Mesothelial cell of epicardium (in vitro differentiated cells): ENCODE measurements at regions not wholly inside any gene's neighbourhood (a gene's known extent, or its start where the extent isn't known, plus 50 kb on each side); places are given as distances from the start of the nearest gene placed in this dataset.

Experiments used
- DNase-seq, 2 experiments: peaks; one replicate each; pipeline ENCODE4 v3.0.0; 2021; ENCODE audit warnings: low spot score in 2 of 2; ENCODE audit not compliant: unreplicated experiment in 2 of 2
- H3K27ac Mint-ChIP-seq: 2 replicates; pipeline ENCODE4 v1.8.0; 2021; ENCODE audit warnings: mixed read lengths
- H3K27me3 Mint-ChIP-seq: 2 replicates; pipeline ENCODE4 v1.8.0; 2021; ENCODE audit warnings: low read depth, mixed read lengths
- H3K36me3 Mint-ChIP-seq: 2 replicates; pipeline ENCODE4 v1.8.0; 2021; ENCODE audit warnings: mixed read lengths
- H3K4me1 Mint-ChIP-seq: 2 replicates; pipeline ENCODE4 v1.8.0; 2021; ENCODE audit warnings: mixed read lengths
- H3K4me3 Mint-ChIP-seq: 2 replicates; pipeline ENCODE4 v1.8.0; 2021; ENCODE audit warnings: mild to moderate bottlenecking, moderate library complexity, mixed read lengths
- H3K9me3 Mint-ChIP-seq: 2 replicates; pipeline ENCODE4 v1.8.0; 2021; ENCODE audit warnings: mixed read lengths
- TF ChIP-seq, protein P1 (sequence below): fragments of 200-600 bp; sonication (generic); IDR thresholded peaks from one replicate; pipeline ENCODE4 v1.5.0; 2021; ENCODE audit warnings: antibody characterized with exemption; ENCODE audit not compliant: unreplicated experiment

DNA sequence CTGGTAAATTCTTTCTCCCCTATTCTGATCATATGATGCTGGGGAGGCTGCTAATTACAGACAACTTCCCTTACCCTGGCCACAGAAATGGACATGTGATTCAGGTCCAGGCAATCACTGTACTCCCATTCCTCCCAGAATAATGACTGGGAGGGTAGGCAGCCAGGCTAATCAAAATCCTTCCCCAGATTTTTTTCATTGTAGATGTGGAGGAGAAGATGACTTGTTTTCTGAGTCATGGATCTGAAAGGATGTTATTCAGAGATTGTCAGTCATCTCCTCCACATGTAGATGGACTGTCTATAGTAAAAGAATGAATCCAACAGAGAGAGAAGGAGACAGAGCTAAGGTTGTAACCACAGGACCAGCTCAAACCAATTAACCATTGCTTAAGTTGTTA is 123.9 kb upstream of the PUM3 start:
- peaks cover 28% of the 10 kb centered on the region for H3K9me3 Mint-ChIP-seq
- H3K4me3 Mint-ChIP-seq, result no peak overlapping the region
- peaks cover 28% of the 10 kb centered on the region for H3K4me1 Mint-ChIP-seq
- no peak for DNase-seq
- peaks cover 6% of the 10 kb centered on the region for H3K36me3 Mint-ChIP-seq
- peaks cover 1% of the 10 kb centered on the region for H3K27me3 Mint-ChIP-seq
- TF ChIP-seq, protein P1, sequence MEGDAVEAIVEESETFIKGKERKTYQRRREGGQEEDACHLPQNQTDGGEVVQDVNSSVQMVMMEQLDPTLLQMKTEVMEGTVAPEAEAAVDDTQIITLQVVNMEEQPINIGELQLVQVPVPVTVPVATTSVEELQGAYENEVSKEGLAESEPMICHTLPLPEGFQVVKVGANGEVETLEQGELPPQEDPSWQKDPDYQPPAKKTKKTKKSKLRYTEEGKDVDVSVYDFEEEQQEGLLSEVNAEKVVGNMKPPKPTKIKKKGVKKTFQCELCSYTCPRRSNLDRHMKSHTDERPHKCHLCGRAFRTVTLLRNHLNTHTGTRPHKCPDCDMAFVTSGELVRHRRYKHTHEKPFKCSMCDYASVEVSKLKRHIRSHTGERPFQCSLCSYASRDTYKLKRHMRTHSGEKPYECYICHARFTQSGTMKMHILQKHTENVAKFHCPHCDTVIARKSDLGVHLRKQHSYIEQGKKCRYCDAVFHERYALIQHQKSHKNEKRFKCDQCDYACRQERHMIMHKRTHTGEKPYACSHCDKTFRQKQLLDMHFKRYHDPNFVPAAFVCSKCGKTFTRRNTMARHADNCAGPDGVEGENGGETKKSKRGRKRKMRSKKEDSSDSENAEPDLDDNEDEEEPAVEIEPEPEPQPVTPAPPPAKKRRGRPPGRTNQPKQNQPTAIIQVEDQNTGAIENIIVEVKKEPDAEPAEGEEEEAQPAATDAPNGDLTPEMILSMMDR, result no peak
- no peak overlapping the region for H3K27ac Mint-ChIP-seq

DNA sequence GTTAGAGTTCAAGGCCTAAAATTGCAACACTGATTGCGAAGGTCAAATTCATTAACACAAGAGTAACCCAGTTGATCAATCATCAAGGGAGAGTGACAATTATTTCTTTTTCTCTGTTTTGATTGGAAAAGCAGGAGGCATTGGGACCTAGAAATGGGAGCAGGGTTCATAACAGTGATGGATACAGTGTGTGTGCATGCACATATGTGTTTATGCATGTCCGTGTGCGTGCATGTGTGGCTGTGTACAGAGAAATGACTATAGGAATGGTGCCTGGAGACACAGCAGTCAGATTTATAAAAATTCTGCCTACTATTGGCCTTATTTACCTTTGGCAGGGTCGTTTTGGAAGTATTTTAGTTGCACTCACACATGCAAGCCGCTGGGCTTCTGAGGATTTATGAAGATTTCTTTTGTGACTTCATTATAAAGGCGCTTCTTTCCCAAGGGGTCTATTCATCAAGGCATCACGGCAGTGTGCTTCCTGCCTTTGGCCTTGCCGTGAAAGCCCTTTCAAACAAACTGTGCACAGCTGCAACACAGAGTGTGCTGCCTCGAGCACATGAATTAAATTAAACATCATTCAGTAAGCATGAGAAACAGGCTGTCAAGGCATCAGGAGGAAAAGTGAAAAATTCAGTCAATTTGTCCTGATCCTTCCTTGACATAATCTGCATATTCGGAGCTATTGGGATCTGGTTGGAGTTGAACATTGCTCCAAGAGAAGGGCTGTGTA is 122.8 kb upstream of the PUM3 start:
- Mint-ChIP-seq H3K36me3 (no peaks in the 10 kb centered on the region), H3K4me1 (peaks cover 38% of the 10 kb centered on the region), H3K27ac (no peak overlapping the region), H3K27me3 (peaks cover 1% of the 10 kb centered on the region), H3K9me3 (peaks cover 18% of the 10 kb centered on the region), H3K4me3 (no peak overlapping the region)
- no peak for DNase-seq
- TF ChIP-seq, protein P1, result no peak

DNA sequence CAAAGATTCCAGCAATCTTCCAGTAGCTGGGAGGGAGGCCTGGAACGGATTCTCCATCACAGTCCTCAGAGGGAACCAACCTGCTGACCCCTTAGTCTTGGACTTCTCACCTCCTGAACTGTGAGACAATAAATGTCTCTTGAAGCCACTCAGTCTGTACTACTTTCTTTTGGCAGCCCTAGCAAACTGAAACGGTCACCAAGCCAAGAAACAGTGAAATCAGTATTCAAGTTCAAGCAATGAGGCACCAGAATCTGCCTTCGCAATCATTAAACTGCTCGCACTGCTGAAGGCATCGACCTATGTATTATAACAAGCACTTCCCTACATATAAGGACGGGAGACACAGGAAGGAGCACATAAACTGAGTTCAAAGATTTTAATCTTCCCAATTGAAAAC is 120.6 kb upstream of the PUM3 start:
- no peaks in the 10 kb centered on the region for H3K27me3 Mint-ChIP-seq
- TF ChIP-seq, protein P1, result no peak
- peaks cover 2% of the 10 kb centered on the region for H3K9me3 Mint-ChIP-seq
- DNase-seq, result no peak
- peaks cover 39% of the 10 kb centered on the region for H3K4me1 Mint-ChIP-seq
- H3K4me3 Mint-ChIP-seq, result no peak overlapping the region
- no peaks in the 10 kb centered on the region for H3K36me3 Mint-ChIP-seq
- H3K27ac Mint-ChIP-seq, result no peak overlapping the region

DNA sequence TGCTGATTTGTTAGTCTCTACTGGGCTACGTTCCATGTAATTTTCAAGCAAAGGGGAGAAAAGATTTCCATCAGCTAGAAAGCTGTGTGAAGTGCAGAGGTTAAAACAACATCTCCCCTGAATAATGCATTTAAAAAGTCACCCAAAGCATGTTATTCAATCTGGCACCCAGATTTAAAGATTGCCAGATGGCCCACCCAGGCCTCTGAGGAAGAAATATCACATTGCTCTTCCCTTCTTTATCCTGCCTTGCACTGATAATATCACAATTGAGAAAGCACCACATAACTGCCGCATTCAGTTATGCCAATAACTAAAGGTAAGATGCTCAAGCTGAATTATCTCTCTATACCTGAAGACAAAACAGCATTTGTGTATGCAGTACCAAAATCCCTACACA is 119.4 kb upstream of the PUM3 start:
- H3K27me3 Mint-ChIP-seq, result peaks cover 2% of the 10 kb centered on the region
- no peaks in the 10 kb centered on the region for H3K36me3 Mint-ChIP-seq
- TF ChIP-seq, protein P1, result no peak
- no peaks in the 10 kb centered on the region for H3K9me3 Mint-ChIP-seq
- no peak for DNase-seq
- no peak overlapping the region for H3K4me3 Mint-ChIP-seq
- peak overlapping the region; percentile 61 for H3K27ac Mint-ChIP-seq
- peaks cover 39% of the 10 kb centered on the region for H3K4me1 Mint-ChIP-seq

DNA sequence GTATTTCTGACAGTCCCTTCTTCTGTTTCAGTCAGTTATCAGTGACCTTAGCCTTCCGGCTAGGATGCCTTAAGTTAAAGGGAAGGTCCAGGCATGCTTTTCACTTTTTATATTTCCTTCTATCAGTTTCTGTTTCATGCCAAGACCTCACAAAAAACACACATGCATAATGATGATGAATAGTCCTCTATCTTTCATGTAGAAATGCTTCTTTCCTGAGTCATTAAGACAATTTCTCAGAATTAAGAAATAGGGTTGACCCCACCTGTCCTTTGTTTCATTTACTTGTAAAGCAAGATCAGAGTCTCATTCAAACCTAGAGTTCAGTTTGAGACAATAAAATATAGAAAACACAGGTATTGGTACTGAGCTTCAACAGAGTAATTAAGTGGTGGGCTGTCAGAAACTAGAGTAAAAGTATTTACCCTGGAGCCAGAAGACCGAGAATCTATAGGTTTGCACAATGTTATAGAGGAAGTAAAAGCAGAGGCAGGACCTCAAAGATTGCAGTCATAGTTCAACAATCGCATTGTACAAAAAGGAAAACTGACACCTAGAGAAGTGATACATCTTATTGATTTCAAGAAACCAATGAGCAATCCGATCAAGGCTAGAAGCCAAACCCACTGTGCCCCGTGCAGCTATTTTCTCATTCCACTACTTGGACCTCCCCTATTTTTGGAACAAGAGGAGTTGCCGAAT is 118.7 kb upstream of the PUM3 start:
- Mint-ChIP-seq H3K36me3 (no peaks in the 10 kb centered on the region), H3K4me1 (peaks cover 40% of the 10 kb centered on the region), H3K9me3 (no peaks in the 10 kb centered on the region), H3K27ac (peak overlapping the region; percentile 61), H3K27me3 (peaks cover 5% of the 10 kb centered on the region), H3K4me3 (no peak overlapping the region)
- TF ChIP-seq, protein P1, result no peak
- no peak for DNase-seq
